HCT116 (cell line): ENCODE measurements at regions not wholly inside any gene's neighbourhood (a gene's known extent, or its start where the extent isn't known, plus 50 kb on each side); places are given as distances from the start of the nearest gene placed in this dataset.

Source experiments
- ATAC-seq: fragments of 200-7000 bp; cut with Tn5 transposase; 2 replicates; pipeline ENCODE4 v1.9.1; 2020; ENCODE audit warnings: mild to moderate bottlenecking, moderate library complexity
- BruUV-seq: library from RNA; stranded (reverse); fragments of 400-500 nt; replicated peaks from 2 replicates; lab custom pipeline; 2021; lab: Mats Ljungman, UMichigan
- CTCF ChIA-PET: fragments of 300-600 bp; sonication (Branson Sonifier 250); formaldehyde crosslinking; loops from one replicate; lab custom pipeline; 2021; ENCODE audit warnings: antibody characterized with exemption; lab: Charles Lee
- POLR2A ChIA-PET: fragments of 300-600, 350-600 bp; sonication (Branson Sonifier 250); formaldehyde crosslinking; loops from one replicate; lab custom pipeline; 2021; ENCODE audit warnings: antibody characterized with exemption; lab: Charles Lee
- RAD21 ChIA-PET, 2 experiments: fragments of 300-600 bp; sonication (Branson Sonifier 250); formaldehyde crosslinking; loops; one replicate each; lab custom pipeline; 2023; ENCODE audit warnings: low total read pairs in 2 of 2; ENCODE audit not compliant: uncharacterized antibody in 2 of 2, unreplicated experiment in 2 of 2, low non-redundant PET in 1 of 2; lab: Charles Lee
- DNase-seq: peaks from one replicate; pipeline ENCODE4 v3.0.0-alpha.2; 2010; ENCODE audit warnings: low read depth, low spot score
- H2AFZ ChIP-seq: fragments of 200-600 bp; shearing (Covaris generic), sonication (generic); 2 replicates; pipeline ENCODE4 v1.6.1; 2017; ENCODE audit warnings: low read depth, mixed run types, mixed read lengths, antibody characterized with exemption, low read length; ENCODE audit not compliant: poor library complexity, severe bottlenecking
- H3K27ac ChIP-seq: 2 replicates; pipeline ENCODE4 v1.5.1; 2012; ENCODE audit warnings: low read depth, low read length
- H3K27me3 ChIP-seq: fragments of 200-600 bp; sonication (generic); 2 replicates; pipeline ENCODE4 v1.6.1; 2016; ENCODE audit warnings: mixed run types, low read length, mixed read lengths; ENCODE audit not compliant: insufficient read depth
- H3K36me3 ChIP-seq, 2 experiments: fragments of 200-500 bp in 1 of 2; fragments of 200-600 bp in 1 of 2; sonication (Bioruptor generic) in 1 of 2; sonication (generic) in 1 of 2; 2 replicates each; pipeline versions ENCODE4 v1.5.1 to v1.6.1; 2014 to 2016; ENCODE audit warnings: low read length in 2 of 2, inconsistent platforms in 1 of 2, mixed read lengths in 1 of 2, mixed run types in 1 of 2; ENCODE audit not compliant: insufficient read depth in 2 of 2, control insufficient read depth in 1 of 2
- H3K4me1 ChIP-seq, 2 experiments: fragments of 200-600 bp in 1 of 2; sonication (generic) in 1 of 2; 2 replicates each; pipeline versions ENCODE4 v1.5.1 to v1.6.1; 2012 to 2017; ENCODE audit warnings: low read length in 2 of 2, inconsistent platforms in 1 of 2, mild to moderate bottlenecking in 1 of 2, mixed read lengths in 1 of 2, mixed run types in 1 of 2, moderate library complexity in 1 of 2; ENCODE audit not compliant: insufficient read depth in 2 of 2, control insufficient read depth in 1 of 2
- H3K4me2 ChIP-seq: fragments of 200-600 bp; sonication (generic); 2 replicates; pipeline ENCODE4 v1.6.1; 2017; ENCODE audit warnings: mixed run types, low read length, mixed read lengths
- H3K4me3 ChIP-seq, 2 experiments: fragments of 200-600 bp in 1 of 2; sonication (generic) in 1 of 2; replicated peaks in 1 of 2; 2 replicates each; pipeline ENCODE4 v1.5.1; 2011 to 2016; ENCODE audit warnings: low read length in 2 of 2, control low read depth in 1 of 2, low read depth in 1 of 2, mild to moderate bottlenecking in 1 of 2, mixed read lengths in 1 of 2, mixed run types in 1 of 2
- H3K79me2 ChIP-seq: fragments of 200-600 bp; sonication (generic); 2 replicates; pipeline ENCODE4 v1.6.1; 2017; ENCODE audit warnings: mild to moderate bottlenecking, mixed run types, low read length, moderate library complexity, mixed read lengths; ENCODE audit not compliant: insufficient read depth
- H3K9ac ChIP-seq: fragments of 200-600 bp; sonication (generic); 2 replicates; pipeline ENCODE4 v1.6.1; 2016; ENCODE audit warnings: low read length, mixed read lengths
- H3K9me2 ChIP-seq: fragments of 200-600 bp; sonication (generic), shearing (Covaris generic); 2 replicates; pipeline ENCODE4 v1.6.1; 2017; ENCODE audit warnings: mixed run types, mild to moderate bottlenecking, moderate library complexity; ENCODE audit not compliant: insufficient read depth
- H3K9me3 ChIP-seq, 2 experiments: fragments of 200-500 bp in 1 of 2; fragments of 200-600 bp in 1 of 2; sonication (Bioruptor generic) in 1 of 2; sonication (generic) in 1 of 2; 2 replicates each; pipeline ENCODE4 v1.6.1; 2014 to 2017; ENCODE audit warnings: low read length in 2 of 2, mixed read lengths in 2 of 2, inconsistent platforms in 1 of 2, low read depth in 1 of 2, mild to moderate bottlenecking in 1 of 2, mixed run types in 1 of 2, moderate library complexity in 1 of 2; ENCODE audit not compliant: control insufficient read depth in 1 of 2, insufficient read depth in 1 of 2
- H4K20me1 ChIP-seq: fragments of 200-600 bp; sonication (generic), shearing (Covaris generic); 2 replicates; pipeline ENCODE4 v1.6.1; 2017; ENCODE audit warnings: mixed run types, mild to moderate bottlenecking, moderate library complexity; ENCODE audit not compliant: insufficient read depth
- ATF3 ChIP-seq: IDR thresholded peaks from 2 replicates; pipeline ENCODE4 v1.6.1; 2012
- CEBPB ChIP-seq: IDR thresholded peaks from 2 replicates; pipeline ENCODE4 v1.6.1; 2012; ENCODE audit warnings: low read depth
- ELF1 ChIP-seq: IDR thresholded peaks from 2 replicates; pipeline ENCODE4 v1.6.1; 2012; ENCODE audit warnings: low read depth, borderline replicate concordance
- EZH2phosphoT487 ChIP-seq: fragments of 200-600 bp; IDR thresholded peaks from 2 replicates; pipeline ENCODE4 v1.6.1; 2018; ENCODE audit warnings: antibody characterized with exemption, borderline replicate concordance
- POLR2A ChIP-seq: IDR thresholded peaks from 2 replicates; pipeline ENCODE4 v1.7.0; 2011; ENCODE audit warnings: borderline replicate concordance; ENCODE audit not compliant: insufficient read depth, insufficient read length; ENCODE audit errors: extremely low read depth
- POLR2AphosphoS5 ChIP-seq: IDR thresholded peaks from 2 replicates; pipeline ENCODE4 v1.6.1; 2011; ENCODE audit warnings: mild to moderate bottlenecking, low read depth, low read length, moderate library complexity
- REST ChIP-seq: IDR thresholded peaks from 2 replicates; pipeline ENCODE4 v1.6.1; 2012; ENCODE audit warnings: low read depth
- SIN3A ChIP-seq: IDR thresholded peaks from 2 replicates; pipeline ENCODE4 v1.6.1; 2012; ENCODE audit warnings: low read depth
- SRF ChIP-seq: IDR thresholded peaks from 2 replicates; pipeline ENCODE4 v1.6.1; 2012; ENCODE audit warnings: low read depth
- ZFX ChIP-seq: fragments of 450-650 bp; IDR thresholded peaks from 2 replicates; pipeline ENCODE4 v1.6.1; 2017
- ZNF274 ChIP-seq: fragments of 200-500 bp; sonication (Bioruptor generic); IDR thresholded peaks from 2 replicates; pipeline ENCODE4 v1.6.1; 2014; ENCODE audit warnings: mild to moderate bottlenecking, low read depth, low read length, inconsistent platforms
- intact Hi-C: fragments of 100-400 bp; cut with micrococcal nuclease; formaldehyde crosslinking; loops from 2 replicates; pipeline ENCODE4 v1.10.0; 2022
- TF ChIP-seq, protein P1 (sequence below): IDR thresholded peaks from 2 replicates; pipeline ENCODE4 v1.6.1; 2011; ENCODE audit warnings: mild to moderate bottlenecking, low read length, moderate library complexity; ENCODE audit not compliant: insufficient replicate concordance; ENCODE audit errors: extremely low read depth
- TF ChIP-seq, protein P2 (sequence below), 3 experiments: fragments of 200-600 bp in 1 of 3; sonication (generic) in 1 of 3; IDR thresholded peaks in 2 of 3; conservative IDR thresholded peaks in 1 of 3; 2 replicates each; pipeline ENCODE4 v1.5.1; 2012 to 2017; ENCODE audit warnings: low read depth in 2 of 3, low read length in 2 of 3, antibody characterized with exemption in 1 of 3, borderline replicate concordance in 1 of 3, control low read depth in 1 of 3, mild to moderate bottlenecking in 1 of 3, mixed read lengths in 1 of 3, mixed run types in 1 of 3, moderate library complexity in 1 of 3; ENCODE audit not compliant: insufficient read depth in 1 of 3
- TF ChIP-seq, protein P3 (sequence below): IDR thresholded peaks from 2 replicates; pipeline ENCODE4 v1.6.1; 2012

DNA sequence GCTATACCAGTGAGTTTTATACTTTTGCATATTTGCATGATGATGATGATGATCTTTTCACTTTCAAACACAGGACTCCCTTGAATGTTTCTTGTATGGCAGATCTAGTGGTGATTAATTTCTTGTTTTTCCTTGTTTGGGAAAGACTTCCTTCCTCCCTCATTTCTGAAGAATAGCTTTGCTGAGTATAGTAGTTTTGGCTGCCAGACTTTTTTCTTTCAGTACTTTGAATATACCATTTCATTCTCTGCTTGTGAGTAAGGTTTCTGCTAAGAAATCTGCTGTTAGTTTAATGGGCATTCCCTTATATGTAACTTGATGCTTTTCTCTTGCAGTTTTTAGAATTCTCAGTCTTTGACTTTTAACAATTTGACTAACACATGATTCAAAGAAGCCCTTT lies 547.4 kb upstream of the CXADR start (continued):
- TF ChIP-seq POLR2A: no peak
- TF ChIP-seq, protein P1, sequence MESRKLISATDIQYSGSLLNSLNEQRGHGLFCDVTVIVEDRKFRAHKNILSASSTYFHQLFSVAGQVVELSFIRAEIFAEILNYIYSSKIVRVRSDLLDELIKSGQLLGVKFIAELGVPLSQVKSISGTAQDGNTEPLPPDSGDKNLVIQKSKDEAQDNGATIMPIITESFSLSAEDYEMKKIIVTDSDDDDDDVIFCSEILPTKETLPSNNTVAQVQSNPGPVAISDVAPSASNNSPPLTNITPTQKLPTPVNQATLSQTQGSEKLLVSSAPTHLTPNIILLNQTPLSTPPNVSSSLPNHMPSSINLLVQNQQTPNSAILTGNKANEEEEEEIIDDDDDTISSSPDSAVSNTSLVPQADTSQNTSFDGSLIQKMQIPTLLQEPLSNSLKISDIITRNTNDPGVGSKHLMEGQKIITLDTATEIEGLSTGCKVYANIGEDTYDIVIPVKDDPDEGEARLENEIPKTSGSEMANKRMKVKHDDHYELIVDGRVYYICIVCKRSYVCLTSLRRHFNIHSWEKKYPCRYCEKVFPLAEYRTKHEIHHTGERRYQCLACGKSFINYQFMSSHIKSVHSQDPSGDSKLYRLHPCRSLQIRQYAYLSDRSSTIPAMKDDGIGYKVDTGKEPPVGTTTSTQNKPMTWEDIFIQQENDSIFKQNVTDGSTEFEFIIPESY: no peak
- TF ChIP-seq, all 23 proteins: peak for 0

GRCh38 chr21:16968436-16968835 lies 544.4 kb upstream of the CXADR start:
- Histone ChIP-seq H3K9ac (no peak overlapping the region), H2AFZ (no peak overlapping the region), H4K20me1 (no peaks in the 10 kb centered on the region), H3K27me3 (no peaks in the 10 kb centered on the region), H3K4me1 (no peaks in the 10 kb centered on the region), H3K9me3 (peaks cover 8 to 15% of the 10 kb centered on the region in 2 experiments; a peak in 2 of 4 replicates), H3K27ac (no peak overlapping the region), H3K36me3 (no peaks in the 10 kb centered on the region), H3K4me3 (no peak overlapping the region), H3K9me2 (no peaks in the 10 kb centered on the region), H3K79me2 (no peaks in the 10 kb centered on the region), H3K4me2 (no peak overlapping the region)
- DNase-seq: no peak
- CTCF ChIA-PET: no interaction called here
- ATAC-seq: no peak
- intact Hi-C loops: no loop called here
- POLR2A ChIA-PET: no interaction called here
- RAD21 ChIA-PET: no interaction called here
- BruUV-seq: no TSS peak
- TF ChIP-seq ATF3 (no peak), ZFX (no peak), SIN3A (no peak), POLR2AphosphoS5 (no peak), REST (no peak), SRF (no peak), CEBPB (no peak), POLR2A (no peak), EZH2phosphoT487 (no peak), ELF1 (no peak), ZNF274 (no peak)
- TF ChIP-seq, protein P2, sequence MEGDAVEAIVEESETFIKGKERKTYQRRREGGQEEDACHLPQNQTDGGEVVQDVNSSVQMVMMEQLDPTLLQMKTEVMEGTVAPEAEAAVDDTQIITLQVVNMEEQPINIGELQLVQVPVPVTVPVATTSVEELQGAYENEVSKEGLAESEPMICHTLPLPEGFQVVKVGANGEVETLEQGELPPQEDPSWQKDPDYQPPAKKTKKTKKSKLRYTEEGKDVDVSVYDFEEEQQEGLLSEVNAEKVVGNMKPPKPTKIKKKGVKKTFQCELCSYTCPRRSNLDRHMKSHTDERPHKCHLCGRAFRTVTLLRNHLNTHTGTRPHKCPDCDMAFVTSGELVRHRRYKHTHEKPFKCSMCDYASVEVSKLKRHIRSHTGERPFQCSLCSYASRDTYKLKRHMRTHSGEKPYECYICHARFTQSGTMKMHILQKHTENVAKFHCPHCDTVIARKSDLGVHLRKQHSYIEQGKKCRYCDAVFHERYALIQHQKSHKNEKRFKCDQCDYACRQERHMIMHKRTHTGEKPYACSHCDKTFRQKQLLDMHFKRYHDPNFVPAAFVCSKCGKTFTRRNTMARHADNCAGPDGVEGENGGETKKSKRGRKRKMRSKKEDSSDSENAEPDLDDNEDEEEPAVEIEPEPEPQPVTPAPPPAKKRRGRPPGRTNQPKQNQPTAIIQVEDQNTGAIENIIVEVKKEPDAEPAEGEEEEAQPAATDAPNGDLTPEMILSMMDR (IDR thresholded peaks at IDR 0.05 in 2 of 3, conservative IDR thresholded peaks at IDR 0.05 in 1 of 3; ENCODE audit: borderline replicate concordance in 1 of 3, insufficient read depth in 1 of 3, low read depth in 2 of 3, low read length in 2 of 3): no peak
- TF ChIP-seq, protein P1: no peak
- TF ChIP-seq, protein P3, sequence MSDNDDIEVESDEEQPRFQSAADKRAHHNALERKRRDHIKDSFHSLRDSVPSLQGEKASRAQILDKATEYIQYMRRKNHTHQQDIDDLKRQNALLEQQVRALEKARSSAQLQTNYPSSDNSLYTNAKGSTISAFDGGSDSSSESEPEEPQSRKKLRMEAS: no peak
